B cell (primary cell): ENCODE measurements at regions not wholly inside any gene's neighbourhood (a gene's known extent, or its start where the extent isn't known, plus 50 kb on each side); places are given as distances from the start of the nearest gene placed in this dataset.

Source experiments
- ATAC-seq: fragments of 200-7000 bp; cut with Tn5 transposase; one replicate; pipeline ENCODE4 v1.10.0; 2021; ENCODE audit warnings: low read depth, mild to moderate bottlenecking, moderate number of reproducible peaks, moderate library complexity
- CTCF ChIA-PET: fragments of 350-600 bp; sonication (Branson Sonifier 250); formaldehyde crosslinking; loops from one replicate; lab custom pipeline; 2021; ENCODE audit warnings: antibody characterized with exemption, inconsistent platforms; lab: Charles Lee
- POLR2A ChIA-PET: fragments of 350-600 bp; sonication (Branson Sonifier 250); formaldehyde crosslinking; loops from one replicate; lab custom pipeline; 2021; ENCODE audit warnings: antibody characterized with exemption; lab: Charles Lee
- DNase-seq: peaks from one replicate; pipeline ENCODE4 v3.0.0; 2013
- H2AFZ ChIP-seq: 2 replicates; pipeline ENCODE4 v1.6.1; 2012; ENCODE audit warnings: mild to moderate bottlenecking, low read depth, low read length; ENCODE audit not compliant: insufficient read depth, poor library complexity, severe bottlenecking
- H3K27ac ChIP-seq, 2 donors: 1 replicate in 1 of 2; 2 replicates in 1 of 2; pipeline ENCODE4 v1.5.1; 2012 to 2013; ENCODE audit warnings: low read length in 2 of 2, mild to moderate bottlenecking in 2 of 2, moderate library complexity in 1 of 2
- H3K27me3 ChIP-seq, 4 experiments: fragments of 200-600 bp in 1 of 4; sonication (generic) in 1 of 4; replicated peaks in 1 of 4; 1 replicate in 2 of 4; 2 replicates in 2 of 4; pipeline versions ENCODE4 v1.6.1 to v1.7.0; 2013 to 2016; ENCODE audit warnings: low read length in 3 of 4, mild to moderate bottlenecking in 2 of 4, mixed read lengths in 1 of 4, moderate library complexity in 1 of 4; ENCODE audit not compliant: insufficient read depth in 4 of 4, control insufficient read depth in 3 of 4; ENCODE audit errors: control extremely low read depth in 1 of 4
- H3K36me3 ChIP-seq, 2 experiments: replicated peaks in 1 of 2; 1 replicate in 1 of 2; 2 replicates in 1 of 2; pipeline versions ENCODE4 v1.6.1 to v1.7.1; 2013; ENCODE audit warnings: low read length in 1 of 2; ENCODE audit not compliant: insufficient read depth in 2 of 2, control insufficient read depth in 1 of 2; ENCODE audit errors: control extremely low read depth in 1 of 2, extremely low read depth in 1 of 2
- H3K4me1 ChIP-seq, 2 donors: fragments of 200-600 bp in 1 of 2; sonication (generic) in 1 of 2; 1 replicate in 1 of 2; 2 replicates in 1 of 2; pipeline versions ENCODE4 v1.5.1 to v1.6.1; 2013 to 2017; ENCODE audit warnings: low read length in 2 of 2; ENCODE audit not compliant: control insufficient read depth in 2 of 2, insufficient read depth in 2 of 2
- H3K4me2 ChIP-seq: replicated peaks from 2 replicates; pipeline ENCODE3; 2012; ENCODE audit warnings: mild to moderate bottlenecking, low read depth, low read length; ENCODE audit not compliant: poor library complexity, severe bottlenecking
- H3K4me3 ChIP-seq, 5 experiments: fragments of 200-600 bp in 1 of 5; sonication (generic) in 1 of 5; 1 replicate in 3 of 5; 2 replicates in 2 of 5; pipeline versions ENCODE4 v1.5.1 to v1.7.0; 2011 to 2016; ENCODE audit warnings: low read length in 4 of 5, mild to moderate bottlenecking in 4 of 5, low read depth in 2 of 5, control low read depth in 1 of 5, moderate library complexity in 1 of 5; ENCODE audit not compliant: insufficient read depth in 1 of 5; ENCODE audit errors: control extremely low read depth in 1 of 5, extremely low read depth in 1 of 5
- H3K79me2 ChIP-seq: fragments of 200-600 bp; sonication (generic); one replicate; pipeline ENCODE4 v1.6.0; 2016; ENCODE audit warnings: low read length; ENCODE audit not compliant: control insufficient read depth, insufficient read depth
- H3K9ac ChIP-seq: fragments of 200-600 bp; sonication (generic); 2 replicates; pipeline ENCODE4 v1.6.1; 2017; ENCODE audit warnings: mild to moderate bottlenecking, low read length, moderate library complexity
- H3K9me3 ChIP-seq, 3 donors: one replicate each; pipeline versions ENCODE4 v1.6.1 to v1.7.1; 2013; ENCODE audit warnings: low read length in 2 of 3; ENCODE audit not compliant: control insufficient read depth in 2 of 3, insufficient read depth in 1 of 3; ENCODE audit errors: control extremely low read depth in 1 of 3
- H4K20me1 ChIP-seq: 2 replicates; pipeline ENCODE4 v1.6.0; 2012; ENCODE audit warnings: mild to moderate bottlenecking, low read length; ENCODE audit not compliant: insufficient read depth, control insufficient read depth, poor library complexity, severe bottlenecking
- H3K27ac Mint-ChIP-seq: one replicate; pipeline ENCODE4 v1.8.0; 2021; ENCODE audit warnings: mixed read lengths
- H3K27me3 Mint-ChIP-seq: one replicate; pipeline ENCODE4 v1.8.0; 2021; ENCODE audit warnings: mixed read lengths
- H3K4me1 Mint-ChIP-seq: one replicate; pipeline ENCODE4 v1.8.0; 2021; ENCODE audit warnings: mixed read lengths
- H3K4me3 Mint-ChIP-seq: one replicate; pipeline ENCODE4 v1.8.0; 2021; ENCODE audit warnings: mixed read lengths
- H3K9me3 Mint-ChIP-seq: one replicate; pipeline ENCODE4 v1.8.0; 2022; ENCODE audit warnings: mixed read lengths; ENCODE audit not compliant: insufficient read depth
- CTCF ChIP-seq: fragments of 200-600 bp; IDR thresholded peaks from one replicate; pipeline ENCODE4 v1.8.0; 2022; ENCODE audit warnings: antibody characterized with exemption, mild to moderate bottlenecking
- EZH2 ChIP-seq: IDR thresholded peaks from 2 replicates; pipeline ENCODE4 v1.6.1; 2012; ENCODE audit warnings: borderline replicate concordance, low read depth, mild to moderate bottlenecking, moderate library complexity, low read length; ENCODE audit not compliant: insufficient read depth, poor library complexity, severe bottlenecking
- WGBS: methylation state at CpG from one replicate; pipeline ENCODE4 v1.1.5; 2013; ENCODE audit warnings: missing lambda C conversion rate; ENCODE audit not compliant: insufficient coverage; 5-methylcytosine and 5-hydroxymethylcytosine counted together
- intact Hi-C: fragments of 100-400 bp; cut with micrococcal nuclease; formaldehyde crosslinking; loops from one replicate; pipeline ENCODE4 v1.10.0; 2022

- H3K79me2 ChIP-seq = no peaks in the 10 kb centered on the region
- WGBS = 72% methylated on average over 5 of the region's 5 CpGs
- Mint-ChIP-seq H3K27ac (no peak overlapping the region), H3K4me1 (no peaks in the 10 kb centered on the region), H3K4me3 (no peak overlapping the region), H3K27me3 (peaks cover 28% of the 10 kb centered on the region), H3K9me3 (no peaks in the 10 kb centered on the region)
- ChIA-PET POLR2A (no interaction called here), CTCF (no interaction called here)
- peaks cover 0 to 5% (median 0%) of the 10 kb centered on the region in 3 donors for H3K9me3 ChIP-seq
- no peak for DNase-seq
- H3K9ac ChIP-seq = no peak overlapping the region
- no peak overlapping the region for H3K4me2 ChIP-seq
- H4K20me1 ChIP-seq = no peaks in the 10 kb centered on the region
- intact Hi-C loops = no loop called here
- no peak overlapping the region for H3K4me3 ChIP-seq
- H3K4me1 ChIP-seq = no peaks in the 10 kb centered on the region
- no peak overlapping the region for H2AFZ ChIP-seq
- H3K27ac ChIP-seq = no peak overlapping the region
- no peaks in the 10 kb centered on the region for H3K36me3 ChIP-seq
- no peak for TF ChIP-seq EZH2
- no peak for TF ChIP-seq CTCF
- peaks cover 0 to 8% (median 1%) of the 10 kb centered on the region in 4 experiments for H3K27me3 ChIP-seq
- no peak for ATAC-seq
These were observed 128.3 kb downstream of the BOD1 start for GRCh38 chr5:173488144-173488543.

GRCh38 chr5:173487300-173487699 is 129.2 kb downstream of the BOD1 start:
- Mint-ChIP-seq H3K27ac (no peak overlapping the region), H3K27me3 (peaks cover 28% of the 10 kb centered on the region), H3K4me3 (no peak overlapping the region), H3K9me3 (no peaks in the 10 kb centered on the region), H3K4me1 (no peaks in the 10 kb centered on the region)
- Histone ChIP-seq H3K27ac (no peak overlapping the region), H2AFZ (no peak overlapping the region), H3K27me3 (peaks cover 0 to 8% (median 1%) of the 10 kb centered on the region in 4 experiments), H3K4me2 (no peak overlapping the region), H3K36me3 (no peaks in the 10 kb centered on the region), H3K79me2 (no peaks in the 10 kb centered on the region), H3K9me3 (peaks cover 0 to 5% (median 0%) of the 10 kb centered on the region in 3 donors), H3K9ac (no peak overlapping the region), H3K4me1 (no peaks in the 10 kb centered on the region), H4K20me1 (no peaks in the 10 kb centered on the region), H3K4me3 (no peak overlapping the region)
- CTCF ChIA-PET = no interaction called here
- DNase-seq = no peak
- TF ChIP-seq EZH2 (no peak), CTCF (no peak)
- POLR2A ChIA-PET = no interaction called here
- no peak for ATAC-seq
- intact Hi-C loops = no loop called here
- WGBS = 62% methylated on average over 1 of the region's 1 CpG
